PC-3 (cell line): ENCODE measurements at regions not wholly inside any gene's neighbourhood (a gene's known extent, or its start where the extent isn't known, plus 50 kb on each side); places are given as distances from the start of the nearest gene placed in this dataset.

Experiments used
- EZH2 ChIP-seq: fragments of 300-600 bp; sonication (generic); IDR thresholded peaks from one replicate; pipeline ENCODE4 v1.6.1; 2017; ENCODE audit warnings: antibody characterized with exemption, mild to moderate bottlenecking, low read length; ENCODE audit not compliant: unreplicated experiment
- EZH2phosphoT487 ChIP-seq: fragments of 300-600 bp; sonication (generic); IDR thresholded peaks from 2 replicates; pipeline ENCODE4 v1.6.1; 2018; ENCODE audit warnings: mild to moderate bottlenecking, antibody characterized with exemption, low read length, borderline replicate concordance
- TF ChIP-seq, protein P1 (sequence below): fragments of 300-600 bp; sonication (generic); conservative IDR thresholded peaks from 2 replicates; pipeline ENCODE4 v1.5.1; 2017; ENCODE audit warnings: antibody characterized with exemption, low read depth, mild to moderate bottlenecking, low read length

DNA sequence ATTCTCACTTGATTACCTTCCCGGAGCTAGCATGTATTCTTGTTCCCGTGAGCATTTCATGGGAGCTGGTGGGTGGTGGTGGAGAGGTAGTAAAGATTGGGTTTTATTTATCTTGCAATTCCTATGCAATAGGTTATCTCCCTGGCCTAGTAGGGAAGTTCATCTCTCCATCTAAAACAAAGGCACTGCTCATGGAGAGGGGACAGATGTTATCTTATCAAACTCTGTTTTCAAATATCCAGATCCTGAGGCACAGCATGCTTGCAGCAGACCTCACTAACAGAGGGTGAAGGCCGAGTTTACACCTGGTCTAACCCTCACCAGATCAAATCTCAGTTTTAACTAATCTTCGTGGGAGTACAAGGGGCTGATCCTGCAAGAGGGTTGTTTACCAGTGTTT is 98.9 kb downstream of the CYRIA start:
- TF ChIP-seq, protein P1, sequence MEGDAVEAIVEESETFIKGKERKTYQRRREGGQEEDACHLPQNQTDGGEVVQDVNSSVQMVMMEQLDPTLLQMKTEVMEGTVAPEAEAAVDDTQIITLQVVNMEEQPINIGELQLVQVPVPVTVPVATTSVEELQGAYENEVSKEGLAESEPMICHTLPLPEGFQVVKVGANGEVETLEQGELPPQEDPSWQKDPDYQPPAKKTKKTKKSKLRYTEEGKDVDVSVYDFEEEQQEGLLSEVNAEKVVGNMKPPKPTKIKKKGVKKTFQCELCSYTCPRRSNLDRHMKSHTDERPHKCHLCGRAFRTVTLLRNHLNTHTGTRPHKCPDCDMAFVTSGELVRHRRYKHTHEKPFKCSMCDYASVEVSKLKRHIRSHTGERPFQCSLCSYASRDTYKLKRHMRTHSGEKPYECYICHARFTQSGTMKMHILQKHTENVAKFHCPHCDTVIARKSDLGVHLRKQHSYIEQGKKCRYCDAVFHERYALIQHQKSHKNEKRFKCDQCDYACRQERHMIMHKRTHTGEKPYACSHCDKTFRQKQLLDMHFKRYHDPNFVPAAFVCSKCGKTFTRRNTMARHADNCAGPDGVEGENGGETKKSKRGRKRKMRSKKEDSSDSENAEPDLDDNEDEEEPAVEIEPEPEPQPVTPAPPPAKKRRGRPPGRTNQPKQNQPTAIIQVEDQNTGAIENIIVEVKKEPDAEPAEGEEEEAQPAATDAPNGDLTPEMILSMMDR: no peak
- TF ChIP-seq EZH2phosphoT487 (no peak), EZH2 (no peak)
